Endothelial cell of umbilical vein (primary cell): ENCODE measurements at regions not wholly inside any gene's neighbourhood (a gene's known extent, or its start where the extent isn't known, plus 50 kb on each side); places are given as distances from the start of the nearest gene placed in this dataset.

Source experiments
- BruUV-seq: library from RNA; stranded (reverse); fragments of 400-500 nt; replicated peaks from 2 replicates; lab custom pipeline; 2021; lab: Mats Ljungman, UMichigan
- CTCF ChIA-PET: fragments of 300-600, 350-600 bp; sonication (Branson Sonifier 250); formaldehyde crosslinking; loops from one replicate; lab custom pipeline; 2021; ENCODE audit warnings: antibody characterized with exemption, inconsistent platforms; lab: Charles Lee
- POLR2A ChIA-PET: fragments of 300-600, 350-600 bp; sonication (Branson Sonifier 250); formaldehyde crosslinking; loops from one replicate; lab custom pipeline; 2021; ENCODE audit warnings: antibody characterized with exemption, inconsistent platforms; lab: Charles Lee
- DNase-seq: peaks from one replicate; pipeline ENCODE4 v3.0.0-alpha.2; 2011; ENCODE audit warnings: low read depth, low spot score
- FAIRE-seq: peaks from 2 replicates; lab custom pipeline; 2011; peaks lifted over from hg19 to GRCh38; lab: Jason Lieb, UNC
- H2AFZ ChIP-seq: 2 replicates; pipeline ENCODE4 v1.6.0; 2012; ENCODE audit warnings: low read depth, low read length, control low read depth, inconsistent platforms
- H3K27ac ChIP-seq: 2 replicates; pipeline ENCODE4 v1.5.1; 2011; ENCODE audit warnings: low read depth, mild to moderate bottlenecking, control low read depth, low read length, moderate library complexity; ENCODE audit not compliant: insufficient read depth
- H3K27me3 ChIP-seq, 2 experiments: 2 replicates each; pipeline versions ENCODE4 v1.6.0 to v1.6.1; 2011; ENCODE audit warnings: low read length in 2 of 2, mixed read lengths in 1 of 2; ENCODE audit not compliant: control insufficient read depth in 2 of 2, insufficient read depth in 2 of 2
- H3K36me3 ChIP-seq, 2 experiments: 2 replicates in 1 of 2; 3 replicates in 1 of 2; pipeline ENCODE4 v1.5.1; 2011; ENCODE audit warnings: low read length in 2 of 2, mild to moderate bottlenecking in 1 of 2, moderate library complexity in 1 of 2; ENCODE audit not compliant: control insufficient read depth in 2 of 2, insufficient read depth in 2 of 2; ENCODE audit errors: extremely low read depth in 1 of 2
- H3K4me1 ChIP-seq: 3 replicates; pipeline ENCODE4 v1.5.1; 2011; ENCODE audit warnings: mild to moderate bottlenecking, low read length; ENCODE audit not compliant: control insufficient read depth, insufficient read depth; ENCODE audit errors: extremely low read depth
- H3K4me2 ChIP-seq: 2 replicates; pipeline ENCODE4 v1.6.1; 2011; ENCODE audit warnings: low read length, control low read depth, mixed read lengths; ENCODE audit not compliant: insufficient read depth
- H3K4me3 ChIP-seq, 3 experiments: fragments of 200-600 bp in 1 of 3; sonication (generic), shearing (Covaris generic) in 1 of 3; replicated peaks in 1 of 3; 2 replicates each; pipeline ENCODE4 v1.5.1; 2011 to 2016; ENCODE audit warnings: control low read depth in 3 of 3, low read length in 3 of 3, mild to moderate bottlenecking in 2 of 3, inconsistent platforms in 1 of 3, low read depth in 1 of 3, moderate library complexity in 1 of 3; ENCODE audit not compliant: insufficient read depth in 1 of 3
- H3K79me2 ChIP-seq: 2 replicates; pipeline ENCODE4 v1.6.0; 2012; ENCODE audit warnings: low read length, inconsistent platforms; ENCODE audit not compliant: control insufficient read depth, insufficient read depth
- H3K9ac ChIP-seq: replicated peaks from 2 replicates; pipeline ENCODE3; 2011; ENCODE audit warnings: low read length, control low read depth; ENCODE audit not compliant: insufficient read depth; ENCODE audit errors: extremely low read depth
- H3K9me1 ChIP-seq: replicated peaks from 3 replicates; pipeline ENCODE4 v1.6.0; 2011; ENCODE audit warnings: mild to moderate bottlenecking, low read length; ENCODE audit not compliant: control insufficient read depth, insufficient read depth; ENCODE audit errors: extremely low read depth
- H3K9me3 ChIP-seq: replicated peaks from 2 replicates; pipeline ENCODE4 v1.5.1; 2012; ENCODE audit warnings: low read length, inconsistent platforms; ENCODE audit not compliant: control insufficient read depth, insufficient read depth
- H4K20me1 ChIP-seq: replicated peaks from 2 replicates; pipeline ENCODE3; 2011; ENCODE audit warnings: mild to moderate bottlenecking, low read length; ENCODE audit not compliant: control insufficient read depth, insufficient read depth; ENCODE audit errors: extremely low read depth
- EZH2 ChIP-seq: IDR thresholded peaks from 2 replicates; pipeline ENCODE4 v1.6.1; 2012; ENCODE audit warnings: borderline replicate concordance, low read depth, mild to moderate bottlenecking, moderate library complexity, low read length, inconsistent platforms; ENCODE audit not compliant: severe bottlenecking
- FOS ChIP-seq: IDR thresholded peaks from 2 replicates; pipeline ENCODE4 v1.6.1; 2011; ENCODE audit warnings: mild to moderate bottlenecking, low read length, moderate library complexity, borderline replicate concordance; ENCODE audit not compliant: insufficient read depth
- GATA2 ChIP-seq: IDR thresholded peaks from 2 replicates; pipeline ENCODE4 v1.7.0; 2011; ENCODE audit warnings: low read depth, mild to moderate bottlenecking, moderate library complexity, mixed read lengths, low read length; ENCODE audit not compliant: insufficient read length, insufficient read depth
- JUN ChIP-seq: IDR thresholded peaks from 2 replicates; pipeline ENCODE4 v1.6.1; 2011; ENCODE audit warnings: borderline replicate concordance, low read depth; ENCODE audit not compliant: insufficient read length, insufficient read depth
- MYC ChIP-seq: IDR thresholded peaks from one replicate; pipeline ENCODE4 v1.6.1; 2011; ENCODE audit warnings: mild to moderate bottlenecking, low read depth, low read length
- POLR2A ChIP-seq: IDR thresholded peaks from 2 replicates; pipeline ENCODE4 v1.6.1; 2012; ENCODE audit warnings: low read depth, mild to moderate bottlenecking, control low read depth, low read length
- POLR2AphosphoS5 ChIP-seq: IDR thresholded peaks from 2 replicates; pipeline ENCODE4 v1.6.1; 2012; ENCODE audit warnings: low read depth, mild to moderate bottlenecking, control low read depth, low read length, moderate library complexity; ENCODE audit not compliant: insufficient read depth
- dilution Hi-C: fragments of 300-500 bp; cut with MboI; formaldehyde crosslinking; loops from one replicate; pipeline ENCODE4 v1.15.0; 2019; ENCODE audit warnings: low sequenced_read_pairs; ENCODE audit not compliant: extremely low pct_ligation_motif_present
- intact Hi-C: fragments of 100-400 bp; cut with micrococcal nuclease; formaldehyde crosslinking; loops from one replicate; pipeline ENCODE4 v1.10.0; 2022
- TF ChIP-seq, protein P1 (sequence below): IDR thresholded peaks from 2 replicates; pipeline ENCODE4 v1.6.1; 2011; ENCODE audit not compliant: insufficient read depth, insufficient read length
- TF ChIP-seq, protein P2 (sequence below), 2 donors: IDR thresholded peaks; 1 replicate in 1 of 2; 2 replicates in 1 of 2; pipeline ENCODE4 v1.5.1; 2011; ENCODE audit warnings: low read length in 2 of 2, mild to moderate bottlenecking in 2 of 2, moderate library complexity in 2 of 2, control low read depth in 1 of 2, inconsistent platforms in 1 of 2, low read depth in 1 of 2; ENCODE audit not compliant: insufficient read depth in 1 of 2; ENCODE audit errors: extremely low read depth in 1 of 2

DNA sequence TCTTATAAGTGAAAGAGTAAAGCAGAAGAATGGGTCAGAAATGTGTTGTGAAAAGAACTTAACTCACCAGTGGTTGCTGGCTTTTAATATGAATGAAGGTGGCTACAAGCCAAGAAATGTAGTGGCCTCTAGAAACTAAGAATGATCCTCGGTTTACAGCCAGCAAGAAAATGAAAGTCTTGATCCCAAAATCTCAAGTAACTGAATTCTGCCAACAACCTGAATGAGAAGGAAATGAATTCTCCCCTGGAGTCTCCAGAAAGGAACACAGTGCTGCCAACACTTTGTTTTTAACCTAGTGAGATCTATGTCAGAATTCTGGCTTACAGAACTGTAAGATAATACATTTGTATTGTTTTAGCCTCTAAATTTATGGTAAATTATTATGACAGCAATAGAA lies 193.0 kb downstream of the FZD1 start:
- Histone ChIP-seq H3K4me3 (no peak overlapping the region), H3K4me1 (no peaks in the 10 kb centered on the region), H3K79me2 (no peaks in the 10 kb centered on the region), H3K9me3 (no peaks in the 10 kb centered on the region), H3K9me1 (no peaks in the 10 kb centered on the region), H3K36me3 (no peaks in the 10 kb centered on the region), H4K20me1 (no peaks in the 10 kb centered on the region), H3K4me2 (no peak overlapping the region), H3K9ac (no peak overlapping the region), H3K27ac (no peak overlapping the region), H2AFZ (no peak overlapping the region), H3K27me3 (no peaks in the 10 kb centered on the region)
- POLR2A ChIA-PET: no interaction called here
- intact Hi-C loops: no loop called here
- dilution Hi-C loops: no loop called here
- BruUV-seq: no TSS peak
- DNase-seq (no peak), FAIRE-seq (no peak)
- no peak for TF ChIP-seq MYC
- TF ChIP-seq FOS: no peak
- TF ChIP-seq, protein P1, sequence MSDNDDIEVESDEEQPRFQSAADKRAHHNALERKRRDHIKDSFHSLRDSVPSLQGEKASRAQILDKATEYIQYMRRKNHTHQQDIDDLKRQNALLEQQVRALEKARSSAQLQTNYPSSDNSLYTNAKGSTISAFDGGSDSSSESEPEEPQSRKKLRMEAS: no peak
- TF ChIP-seq POLR2A: no peak
- TF ChIP-seq EZH2: no peak
- TF ChIP-seq GATA2: no peak
- TF ChIP-seq, protein P2, sequence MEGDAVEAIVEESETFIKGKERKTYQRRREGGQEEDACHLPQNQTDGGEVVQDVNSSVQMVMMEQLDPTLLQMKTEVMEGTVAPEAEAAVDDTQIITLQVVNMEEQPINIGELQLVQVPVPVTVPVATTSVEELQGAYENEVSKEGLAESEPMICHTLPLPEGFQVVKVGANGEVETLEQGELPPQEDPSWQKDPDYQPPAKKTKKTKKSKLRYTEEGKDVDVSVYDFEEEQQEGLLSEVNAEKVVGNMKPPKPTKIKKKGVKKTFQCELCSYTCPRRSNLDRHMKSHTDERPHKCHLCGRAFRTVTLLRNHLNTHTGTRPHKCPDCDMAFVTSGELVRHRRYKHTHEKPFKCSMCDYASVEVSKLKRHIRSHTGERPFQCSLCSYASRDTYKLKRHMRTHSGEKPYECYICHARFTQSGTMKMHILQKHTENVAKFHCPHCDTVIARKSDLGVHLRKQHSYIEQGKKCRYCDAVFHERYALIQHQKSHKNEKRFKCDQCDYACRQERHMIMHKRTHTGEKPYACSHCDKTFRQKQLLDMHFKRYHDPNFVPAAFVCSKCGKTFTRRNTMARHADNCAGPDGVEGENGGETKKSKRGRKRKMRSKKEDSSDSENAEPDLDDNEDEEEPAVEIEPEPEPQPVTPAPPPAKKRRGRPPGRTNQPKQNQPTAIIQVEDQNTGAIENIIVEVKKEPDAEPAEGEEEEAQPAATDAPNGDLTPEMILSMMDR (IDR thresholded peaks at IDR 0.05; ENCODE audit: extremely low read depth in 1 of 2, insufficient read depth in 1 of 2, low read depth in 1 of 2, low read length in 2 of 2): no peak
- TF ChIP-seq JUN: no peak
- TF ChIP-seq POLR2AphosphoS5: no peak
- CTCF ChIA-PET: no interaction called here
